ENCODE measurements at regions not wholly inside any gene's neighbourhood (a gene's known extent, or its start where the extent isn't known, plus 50 kb on each side); places are given as distances from the start of the nearest gene placed in this dataset.
"Not testable (repeated sequence)": the region's sequence is repeated elsewhere in the genome, so short reads cannot be mapped to it uniquely, and the experiment has no call there.

DNA sequence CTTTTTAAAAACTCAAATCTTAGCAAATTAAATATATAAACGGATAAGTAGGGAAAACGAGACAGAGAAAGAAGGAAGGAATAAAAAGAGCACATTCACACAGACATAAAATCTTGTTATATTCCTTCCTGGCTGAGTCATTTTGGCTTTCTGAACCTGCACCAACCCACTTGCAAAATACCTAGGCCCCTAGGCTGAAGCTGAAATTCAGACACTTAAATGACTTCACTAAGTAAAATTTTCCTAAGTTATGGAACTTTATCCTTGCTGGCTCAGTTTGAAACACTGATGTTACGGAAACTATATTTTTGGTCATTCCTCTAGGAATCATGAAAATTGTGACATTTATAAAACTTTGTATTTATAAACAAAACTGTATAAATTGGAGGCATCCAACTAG is 462.8 kb upstream of the NFIA start:
- DNase-seq (ENCODE audit: low spot score), result no peak
- TF ChIP-seq CTCF (conservative IDR thresholded peaks at IDR 0.05; ENCODE audit: low read depth), result no peak
- ChIA-PET POLR2A (ENCODE audit: low non-redundant PET) (no interaction called here), CTCF (no interaction called here)
- no peak overlapping the region for H3K27ac ChIP-seq

DNA sequence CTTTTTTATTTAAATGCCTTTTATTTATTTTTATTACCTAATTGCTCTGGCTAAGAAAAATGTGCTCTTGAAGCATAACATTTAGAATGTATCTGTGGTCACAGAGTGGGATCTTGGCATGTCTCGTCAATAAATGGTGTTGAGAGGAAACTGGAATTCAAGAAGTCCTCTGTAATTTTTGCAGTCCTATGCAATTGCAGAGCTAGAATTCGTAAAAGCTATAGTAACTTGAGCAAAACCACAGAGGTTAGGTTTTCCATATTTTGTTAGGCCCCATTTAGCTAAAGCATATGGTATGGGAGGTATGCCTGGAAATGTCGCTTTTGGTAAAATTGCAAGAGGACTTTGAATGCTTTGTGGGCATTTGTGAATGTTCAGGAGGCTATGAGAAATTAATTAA is 466.7 kb upstream of the NFIA start:
- no peak for DNase-seq (ENCODE audit: low spot score)
- ChIA-PET POLR2A (ENCODE audit: low non-redundant PET) (no interaction called here), CTCF (no interaction called here)
- no peak for TF ChIP-seq CTCF (conservative IDR thresholded peaks at IDR 0.05; ENCODE audit: low read depth)
- no peak overlapping the region for H3K27ac ChIP-seq

DNA sequence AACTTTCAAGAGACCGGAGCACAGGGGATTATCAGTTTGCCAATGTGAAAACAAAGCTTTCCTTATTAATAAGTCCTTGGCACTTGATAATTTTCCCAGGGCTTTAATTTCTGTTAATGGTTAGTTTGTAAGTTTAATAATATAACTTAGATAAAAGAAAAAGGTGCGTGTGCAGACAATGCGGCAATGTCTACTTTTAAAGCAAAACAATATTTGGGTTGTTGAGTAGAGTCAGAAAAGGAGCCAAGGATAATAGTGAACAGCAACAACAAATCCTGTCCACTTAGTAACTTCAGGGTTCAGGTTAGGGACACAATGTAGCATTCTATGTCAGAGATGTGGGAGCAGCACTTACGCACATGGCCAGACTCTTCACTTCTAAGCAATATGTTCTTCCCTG is 469.6 kb upstream of the NFIA start:
- DNase-seq (ENCODE audit: low spot score), result no peak
- no peak overlapping the region for H3K27ac ChIP-seq
- ChIA-PET CTCF (no interaction called here), POLR2A (ENCODE audit: low non-redundant PET) (no interaction called here)
- no peak for TF ChIP-seq CTCF (conservative IDR thresholded peaks at IDR 0.05; ENCODE audit: low read depth)

- DNase-seq (ENCODE audit: low spot score); CTCF ChIA-PET; POLR2A ChIA-PET (ENCODE audit: low non-redundant PET); H3K27ac ChIP-seq: not testable (repeated sequence)
Measured at GRCh38 chr1:60606921-60607320, 475.4 kb upstream of the NFIA start.

DNA sequence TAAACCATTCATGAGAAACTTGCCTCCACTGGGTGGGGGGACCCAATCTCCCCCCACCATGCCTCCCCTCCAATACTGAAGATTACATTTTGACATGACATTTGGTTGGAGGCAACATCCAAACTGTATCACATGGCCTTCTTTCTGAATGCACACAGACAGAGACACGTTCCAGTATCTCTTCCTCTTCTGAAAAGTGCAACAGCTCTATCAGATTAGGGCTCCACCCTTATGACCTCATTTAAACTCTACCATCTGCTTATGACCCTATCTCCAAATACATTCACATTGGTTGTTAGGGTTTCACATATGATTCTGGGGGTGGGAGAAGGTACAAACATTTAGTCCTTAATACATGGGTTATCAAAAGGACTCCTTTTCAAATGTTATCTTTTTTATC is 481.8 kb upstream of the NFIA start:
- H3K27ac ChIP-seq, result no peak overlapping the region
- no peak for DNase-seq (ENCODE audit: low spot score)
- ChIA-PET CTCF (no interaction called here), POLR2A (ENCODE audit: low non-redundant PET) (no interaction called here)
- TF ChIP-seq CTCF (conservative IDR thresholded peaks at IDR 0.05; ENCODE audit: low read depth), result no peak

DNA sequence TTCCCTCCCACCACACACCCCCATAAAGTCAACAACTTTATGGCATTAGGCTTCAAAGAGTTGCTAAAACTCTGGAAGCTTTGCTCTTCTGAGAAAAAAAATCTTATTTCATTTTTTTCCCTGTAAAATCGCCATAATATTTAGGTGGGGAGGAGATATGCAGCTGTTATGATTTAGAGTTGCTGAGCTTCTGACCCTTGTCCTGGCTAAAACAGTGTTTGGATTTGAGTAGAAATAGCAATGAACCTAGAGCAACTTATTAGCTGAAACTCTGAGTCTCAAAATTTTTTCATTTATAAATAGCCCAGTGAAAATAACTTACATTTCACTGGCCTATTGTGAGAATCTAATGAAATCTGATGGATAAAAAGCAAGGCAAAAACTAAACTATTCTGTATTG is 482.8 kb upstream of the NFIA start:
- no peak for TF ChIP-seq CTCF (conservative IDR thresholded peaks at IDR 0.05; ENCODE audit: low read depth)
- no peak overlapping the region for H3K27ac ChIP-seq
- DNase-seq (ENCODE audit: low spot score), result no peak
- CTCF ChIA-PET, result interaction anchor here (0.6 kb wide), 1 partner anchor 11 kb away, joined by 4 read pairs; no protein-coding TSS in a partner anchor
- POLR2A ChIA-PET (ENCODE audit: low non-redundant PET), result no interaction called here

DNA sequence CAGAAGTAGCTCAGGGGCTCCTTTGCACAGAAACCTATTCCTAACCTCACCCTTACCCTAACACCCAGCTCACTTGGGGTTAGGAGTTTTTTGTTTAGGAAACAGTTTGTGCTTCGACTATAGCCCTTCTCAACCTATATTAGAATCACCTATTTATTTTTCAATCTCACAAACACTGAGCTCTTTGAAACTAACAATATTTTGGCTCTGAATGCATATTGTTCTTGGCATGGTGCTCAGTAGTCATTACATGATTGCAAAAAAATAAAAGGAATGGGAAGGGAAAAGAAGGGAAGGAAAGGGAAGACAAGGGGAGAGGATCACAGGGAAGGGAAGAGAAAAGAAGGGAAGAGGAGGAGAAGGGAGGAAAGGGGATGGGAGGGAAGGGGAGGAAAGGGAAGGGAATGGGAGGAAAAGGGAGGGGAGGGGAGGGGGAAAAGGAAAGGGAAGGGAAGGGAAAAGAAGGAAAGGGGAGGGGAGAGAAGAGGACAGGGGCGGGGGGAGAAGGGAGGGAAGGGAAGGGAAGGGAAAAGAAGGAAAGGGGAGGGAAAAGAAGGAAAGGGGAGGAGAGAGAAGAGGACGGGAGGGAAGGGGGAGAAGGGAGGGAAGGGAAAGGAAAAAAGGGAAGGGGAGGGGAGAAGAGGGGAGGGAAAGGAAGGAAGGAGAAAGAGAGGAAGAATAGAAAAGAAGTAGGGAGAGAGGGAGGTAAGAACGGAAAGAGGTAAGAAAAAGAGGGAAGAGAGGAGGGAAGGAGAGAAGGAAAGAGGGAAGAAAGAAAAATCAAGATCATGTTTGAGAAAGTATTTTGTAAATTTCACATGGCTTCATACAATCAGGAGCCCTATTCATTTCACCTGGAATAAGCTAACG is 484.1 kb upstream of the NFIA start:
- DNase-seq (ENCODE audit: low spot score), result no peak
- H3K27ac ChIP-seq, result no peak overlapping the region
- TF ChIP-seq CTCF (conservative IDR thresholded peaks at IDR 0.05; ENCODE audit: low read depth), result no peak
- ChIA-PET POLR2A (ENCODE audit: low non-redundant PET) (no interaction called here), CTCF (interaction anchor here (0.8 kb wide), 1 partner anchor 18 kb away, joined by 3 read pairs; no protein-coding TSS in a partner anchor)
